PC-9 (cell line): ENCODE measurements at regions not wholly inside any gene's neighbourhood (a gene's known extent, or its start where the extent isn't known, plus 50 kb on each side); places are given as distances from the start of the nearest gene placed in this dataset.

Source experiments
- EZH2 ChIP-seq: fragments of 200-600 bp; sonication (generic); IDR thresholded peaks from 2 replicates; pipeline ENCODE4 v1.8.0; 2017; ENCODE audit warnings: antibody characterized with exemption, low read depth
- TF ChIP-seq, protein P1 (sequence below): fragments of 200-600 bp; sonication (generic); conservative IDR thresholded peaks from 2 replicates; pipeline ENCODE4 v1.6.1; 2017; ENCODE audit warnings: mixed run types, antibody characterized with exemption, mild to moderate bottlenecking, moderate library complexity

- TF ChIP-seq, protein P1, sequence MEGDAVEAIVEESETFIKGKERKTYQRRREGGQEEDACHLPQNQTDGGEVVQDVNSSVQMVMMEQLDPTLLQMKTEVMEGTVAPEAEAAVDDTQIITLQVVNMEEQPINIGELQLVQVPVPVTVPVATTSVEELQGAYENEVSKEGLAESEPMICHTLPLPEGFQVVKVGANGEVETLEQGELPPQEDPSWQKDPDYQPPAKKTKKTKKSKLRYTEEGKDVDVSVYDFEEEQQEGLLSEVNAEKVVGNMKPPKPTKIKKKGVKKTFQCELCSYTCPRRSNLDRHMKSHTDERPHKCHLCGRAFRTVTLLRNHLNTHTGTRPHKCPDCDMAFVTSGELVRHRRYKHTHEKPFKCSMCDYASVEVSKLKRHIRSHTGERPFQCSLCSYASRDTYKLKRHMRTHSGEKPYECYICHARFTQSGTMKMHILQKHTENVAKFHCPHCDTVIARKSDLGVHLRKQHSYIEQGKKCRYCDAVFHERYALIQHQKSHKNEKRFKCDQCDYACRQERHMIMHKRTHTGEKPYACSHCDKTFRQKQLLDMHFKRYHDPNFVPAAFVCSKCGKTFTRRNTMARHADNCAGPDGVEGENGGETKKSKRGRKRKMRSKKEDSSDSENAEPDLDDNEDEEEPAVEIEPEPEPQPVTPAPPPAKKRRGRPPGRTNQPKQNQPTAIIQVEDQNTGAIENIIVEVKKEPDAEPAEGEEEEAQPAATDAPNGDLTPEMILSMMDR, result no peak
- no peak for TF ChIP-seq EZH2
Observed at GRCh38 chr2:15881120-15881433, 59.3 kb upstream of the MYCN start.
